Heart right ventricle (tissue), 16 donors: ENCODE measurements at regions not wholly inside any gene's neighbourhood (a gene's known extent, or its start where the extent isn't known, plus 50 kb on each side); places are given as distances from the start of the nearest gene placed in this dataset.
A peak's percentile ranks its signal among the peaks of the same experiment; 100 is the strongest.
"Not testable (repeated sequence)": the region's sequence is repeated elsewhere in the genome, so short reads cannot be mapped to it uniquely, and the experiment has no call there.

Source experiments
- ATAC-seq, 8 donors: fragments of 200-7000 bp; cut with Tn5 transposase; one replicate each; pipeline ENCODE4 v1.9.1; 2020; ENCODE audit warnings: mild to moderate bottlenecking in 8 of 8, moderate library complexity in 8 of 8, moderate number of reproducible peaks in 1 of 8
- DNase-seq, 2 donors: peaks; one replicate each; pipeline ENCODE4 v3.0.0-alpha.2; 2020
- H3K27ac ChIP-seq, 10 donors: fragments of 200-600 bp; sonication (generic) in 2 of 10; one replicate each; pipeline versions ENCODE4 v1.5.0 to v1.8.0; 2020 to 2022; ENCODE audit warnings: mild to moderate bottlenecking in 3 of 10
- H3K27me3 ChIP-seq, 7 donors: fragments of 200-600 bp; one replicate each; pipeline ENCODE4 v1.8.0; 2021 to 2022; ENCODE audit warnings: mild to moderate bottlenecking in 2 of 7
- H3K36me3 ChIP-seq, 9 donors: fragments of 200-600 bp; sonication (generic) in 1 of 9; one replicate each; pipeline versions ENCODE4 v1.5.0 to v1.8.0; 2020 to 2022; ENCODE audit warnings: mild to moderate bottlenecking in 2 of 9
- H3K4me1 ChIP-seq, 9 donors: fragments of 200-600 bp; sonication (generic) in 1 of 9; one replicate each; pipeline versions ENCODE4 v1.5.0 to v1.8.0; 2020 to 2022; ENCODE audit warnings: mild to moderate bottlenecking in 4 of 9
- H3K4me3 ChIP-seq, 10 donors: fragments of 200-600 bp; sonication (generic) in 2 of 10; one replicate each; pipeline versions ENCODE4 v1.5.0 to v1.8.0; 2020 to 2022; ENCODE audit warnings: mild to moderate bottlenecking in 7 of 10, moderate library complexity in 2 of 10
- H3K9me3 ChIP-seq, 11 donors: fragments of 200-600 bp in 10 of 11; sonication (generic) in 2 of 11; one replicate each; pipeline versions ENCODE4 v1.5.0 to v1.8.0; 2013 to 2022; ENCODE audit warnings: mild to moderate bottlenecking in 2 of 11, control low read depth in 1 of 11, moderate library complexity in 1 of 11
- WGBS, 2 donors: extraction: QIAGEN DNeasy Blood & Tissue Kit; methylation state at CpG; one replicate each; pipeline ENCODE4 v1.1.7; 2013; ENCODE audit warnings: inconsistent platforms in 1 of 2; 5-methylcytosine and 5-hydroxymethylcytosine counted together
- intact Hi-C, 10 donors: fragments of 100-400 bp; cut with DNase I; formaldehyde crosslinking; loops; one replicate each; pipeline versions ENCODE4 v1.11.1 to v1.14.2; 2022
- TF ChIP-seq, protein P1 (sequence below), 9 donors: fragments of 200-600 bp; sonication (generic) in 2 of 9; IDR thresholded peaks; one replicate each; pipeline versions ENCODE4 v1.5.0 to v1.8.0; 2021 to 2022; ENCODE audit warnings: antibody characterized with exemption in 9 of 9, mild to moderate bottlenecking in 5 of 9, moderate library complexity in 1 of 9
- donor health status: Arrhythmogenic right ventricular cardiomyopathy.
- donor health status: ischemic (EF 13 %, LVEDD 7.1; RV severe dilation, severe dysfunction).
- donor health status: healthy with polysubstance abuse.
- donor health status: DM: no; HTN: yes; CAD: no.
- donor health status: DM: no; HTN: no; CAD: no.
- donor health status: ischemic (EF 25% LVEDD 6.9; RV normal size, moderate dysfunction).
- donor health status: ischemic (EF 25% LVEDD 5.7; RV mildly dilated, moderate dysfunction).
- donor health status: healthy.
- donor health status: DM: yes; HTN: yes; CAD: no.
- donor health status: Ischemic cardiomyopathy.
- donor health status: ischemic (EF 35%, LVEDD 5.7; RV mildly dilated, moderate dysfunction).
- donor health status: nonischemic (EF 11% LVEDD 7.7; RV severe dilation, severe dysfunction).
- donor health status: DM: yes; HTN: yes; CAD: no.
- donor health status: PGD.
- donor health status: ischemic (EF 29% LVEDD 5.4; RV normal size, mild dysfunction).
- donor health status: nonischemic (EF 23%, LVEDD 6.1; RV moderate dilation, normal function).

DNA sequence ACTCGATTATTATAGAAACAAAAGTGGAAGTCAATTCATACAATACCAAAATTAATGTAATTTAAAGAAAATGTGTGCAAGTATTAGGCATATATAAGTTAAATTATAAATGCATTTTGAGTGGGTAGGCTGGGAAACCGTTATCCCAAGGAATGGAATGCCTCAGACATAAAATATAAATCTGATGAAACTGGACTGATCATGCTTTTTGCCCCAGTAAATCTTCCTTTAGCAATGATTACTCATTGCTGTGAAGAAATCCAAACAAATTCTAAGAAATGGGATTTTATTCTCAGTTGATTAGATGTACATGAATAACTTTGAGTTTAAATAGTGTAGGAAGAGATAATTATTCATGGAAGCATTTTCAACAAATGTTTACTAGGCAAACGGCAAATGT, 185.5 kb upstream of the KCNMB2 start:
- no peaks in the 10 kb centered on the region for H3K36me3 ChIP-seq
- WGBS, 2 donors = 79 to 82% methylated on average over 3 of the region's 3 CpGs
- DNase-seq (no peak), ATAC-seq (no peak)
- TF ChIP-seq, protein P1, sequence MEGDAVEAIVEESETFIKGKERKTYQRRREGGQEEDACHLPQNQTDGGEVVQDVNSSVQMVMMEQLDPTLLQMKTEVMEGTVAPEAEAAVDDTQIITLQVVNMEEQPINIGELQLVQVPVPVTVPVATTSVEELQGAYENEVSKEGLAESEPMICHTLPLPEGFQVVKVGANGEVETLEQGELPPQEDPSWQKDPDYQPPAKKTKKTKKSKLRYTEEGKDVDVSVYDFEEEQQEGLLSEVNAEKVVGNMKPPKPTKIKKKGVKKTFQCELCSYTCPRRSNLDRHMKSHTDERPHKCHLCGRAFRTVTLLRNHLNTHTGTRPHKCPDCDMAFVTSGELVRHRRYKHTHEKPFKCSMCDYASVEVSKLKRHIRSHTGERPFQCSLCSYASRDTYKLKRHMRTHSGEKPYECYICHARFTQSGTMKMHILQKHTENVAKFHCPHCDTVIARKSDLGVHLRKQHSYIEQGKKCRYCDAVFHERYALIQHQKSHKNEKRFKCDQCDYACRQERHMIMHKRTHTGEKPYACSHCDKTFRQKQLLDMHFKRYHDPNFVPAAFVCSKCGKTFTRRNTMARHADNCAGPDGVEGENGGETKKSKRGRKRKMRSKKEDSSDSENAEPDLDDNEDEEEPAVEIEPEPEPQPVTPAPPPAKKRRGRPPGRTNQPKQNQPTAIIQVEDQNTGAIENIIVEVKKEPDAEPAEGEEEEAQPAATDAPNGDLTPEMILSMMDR (IDR thresholded peaks at IDR 0.05) = no peak
- peaks cover 0 to 27% (median 16%) of the 10 kb centered on the region in 9 donors for H3K4me1 ChIP-seq
- intact Hi-C loops = no loop called here
- no peaks in the 10 kb centered on the region for H3K27me3 ChIP-seq
- H3K9me3 ChIP-seq = peaks cover 0 to 6% (median 0%) of the 10 kb centered on the region in 11 donors
- no peak overlapping the region for H3K4me3 ChIP-seq
- H3K27ac ChIP-seq = no peak overlapping the region

- H3K9me3 ChIP-seq = peaks cover 0 to 6% (median 0%) of the 10 kb centered on the region in 11 donors
- TF ChIP-seq, protein P1 (IDR thresholded peaks at IDR 0.05) = no peak
- intact Hi-C loops = no loop called here
- peaks cover 0 to 27% (median 16%) of the 10 kb centered on the region in 9 donors for H3K4me1 ChIP-seq
- no peak for DNase-seq
- H3K27ac ChIP-seq = peak overlapping the region in 1 of 10 donors; percentile 6
- peak in 6 of 8 donors; percentile 49 to 70 (median 58) for ATAC-seq
- H3K4me3 ChIP-seq = no peak overlapping the region
- H3K27me3 ChIP-seq = no peaks in the 10 kb centered on the region
- H3K36me3 ChIP-seq = no peaks in the 10 kb centered on the region
- WGBS, 2 donors = 6 to 13% methylated on average over 3 of the region's 3 CpGs
These were observed 183.8 kb upstream of the KCNMB2 start for GRCh38 chr3:178352326-178353005.

GRCh38 chr3:178353006-178353694, 183.1 kb upstream of the KCNMB2 start:
- intact Hi-C loops = no loop called here
- TF ChIP-seq, protein P1 (IDR thresholded peaks at IDR 0.05) = no peak

DNA sequence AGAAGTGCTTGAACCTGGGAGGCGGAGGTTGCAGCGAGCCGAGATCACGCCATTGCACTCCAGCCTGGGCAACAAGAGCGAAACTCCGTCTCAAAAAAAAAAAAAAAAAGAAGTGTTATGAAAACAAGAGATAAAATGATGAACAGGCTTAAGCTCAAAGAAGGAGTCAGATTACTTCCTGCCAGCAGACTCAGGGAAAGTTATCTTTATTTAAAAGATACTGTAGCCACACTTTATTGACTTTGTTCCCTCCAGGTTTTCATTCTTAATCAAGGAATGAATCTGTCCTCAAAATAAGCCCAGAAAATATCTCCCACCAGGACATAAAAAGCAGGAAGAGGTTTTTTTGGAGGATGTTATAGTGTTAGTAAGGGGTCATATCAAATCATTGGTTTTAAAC, 176.5 kb upstream of the KCNMB2 start:
- H3K36me3 ChIP-seq = no peaks in the 10 kb centered on the region

More at GRCh38 chr3:178353006-178353694, 183.1 kb upstream of the KCNMB2 start:
- WGBS, 2 donors = 34 to 41% methylated on average over 1 of the region's 1 CpG
- Histone ChIP-seq H3K27me3 (no peaks in the 10 kb centered on the region), H3K4me1 (peaks cover 0 to 27% (median 16%) of the 10 kb centered on the region in 9 donors), H3K4me3 (no peak overlapping the region), H3K27ac (no peak overlapping the region), H3K9me3 (peaks cover 0 to 9% (median 0%) of the 10 kb centered on the region in 11 donors), H3K36me3 (no peaks in the 10 kb centered on the region)
- DNase-seq (no peak), ATAC-seq (no peak)

GRCh38 chr3:178363048-178363447, 173.2 kb upstream of the KCNMB2 start:
- H3K4me3 ChIP-seq, intact Hi-C loops, H3K27me3 ChIP-seq, ATAC-seq, H3K36me3 ChIP-seq, H3K27ac ChIP-seq, DNase-seq: not testable (repeated sequence)
- H3K9me3 ChIP-seq = peaks cover 0 to 51% (median 17%) of the 10 kb centered on the region in 11 donors
- H3K4me1 ChIP-seq = peaks cover 0 to 15% (median 8%) of the 10 kb centered on the region in 9 donors
- 92 to 96% methylated on average over 2 of the region's 2 CpGs for WGBS, 2 donors

More for the DNA sequence above, 176.5 kb upstream of the KCNMB2 start:
- Histone ChIP-seq H3K27ac (peak overlapping the region in 3 of 10 donors; percentile 10 to 27 (median 25)), H3K4me3 (no peak overlapping the region), H3K9me3 (peaks cover 0 to 36% (median 16%) of the 10 kb centered on the region in 11 donors), H3K27me3 (no peaks in the 10 kb centered on the region), H3K4me1 (peaks cover 0 to 6% (median 0%) of the 10 kb centered on the region in 9 donors)
- ATAC-seq (no peak), DNase-seq (no peak)
- intact Hi-C loops = no loop called here
- TF ChIP-seq, protein P1 (IDR thresholded peaks at IDR 0.05) = no peak
- 45% methylated on average over 3 of the region's 6 CpGs; no CpG with 5 or more reads in 1 of the 2 donors for whole genome bisulfite sequencing, 2 donors
